Activated CD4-positive, alpha-beta T cell treated with anti-CD3 and anti-CD28 coated beads, Interleukin-2, amount 50 U/mL, for 1 hour (primary cell): ENCODE measurements at regions not wholly inside any gene's neighbourhood (a gene's known extent, or its start where the extent isn't known, plus 50 kb on each side); places are given as distances from the start of the nearest gene placed in this dataset.
"Not testable (repeated sequence)": the region's sequence is repeated elsewhere in the genome, so short reads cannot be mapped to it uniquely, and the experiment has no call there.

Experiments used
- DNase-seq: peaks from one replicate; pipeline ENCODE4 v3.0.0-alpha.2; 2020

GRCh38 chr19:27744926-27745768, 1467.8 kb downstream of the UQCRFS1 start:
- no peak for DNase-seq

- no peak for DNase-seq
These were observed 1470.9 kb downstream of the UQCRFS1 start for GRCh38 chr19:27742041-27742440.

DNA sequence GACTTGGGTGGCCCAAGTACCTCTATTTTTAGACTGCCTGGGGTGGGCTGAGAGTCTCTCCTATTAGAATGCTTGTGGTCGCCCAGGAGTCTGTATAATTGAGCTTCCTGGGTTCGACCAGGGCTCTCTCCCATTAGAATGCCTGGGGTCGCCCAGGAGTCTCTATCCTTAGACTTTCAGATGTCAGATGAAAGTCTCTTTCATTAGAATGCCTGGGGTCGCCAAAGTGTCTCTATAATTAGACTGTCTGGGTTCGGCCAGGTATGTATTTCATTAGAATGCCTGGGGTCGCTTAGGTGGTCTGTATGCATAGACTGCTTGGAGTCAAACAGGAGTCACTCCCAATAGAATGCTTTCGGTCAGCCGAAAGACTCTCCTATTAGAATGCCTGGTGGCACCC, 1471.7 kb downstream of the UQCRFS1 start:
- no peak for DNase-seq

DNA sequence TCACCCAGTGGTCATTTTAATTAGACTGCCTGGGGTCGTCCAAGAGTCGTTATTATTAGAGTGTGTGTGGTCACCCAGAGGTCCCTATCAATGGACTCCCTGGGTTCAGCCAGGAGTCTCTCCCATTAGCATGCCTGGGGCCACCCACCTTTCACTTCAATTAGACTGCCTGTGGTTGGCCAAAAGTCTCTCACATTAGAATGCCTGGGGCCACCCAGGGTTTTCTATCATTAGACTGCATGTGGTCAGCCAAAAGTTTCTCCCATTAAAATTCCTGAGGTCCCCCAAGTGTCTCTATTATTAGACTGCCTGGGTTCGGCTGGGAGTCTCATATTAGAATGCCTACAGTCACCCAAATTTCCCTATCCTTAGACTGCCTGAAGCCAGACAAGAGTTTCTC, 1472.6 kb downstream of the UQCRFS1 start:
- DNase-seq, result no peak

DNA sequence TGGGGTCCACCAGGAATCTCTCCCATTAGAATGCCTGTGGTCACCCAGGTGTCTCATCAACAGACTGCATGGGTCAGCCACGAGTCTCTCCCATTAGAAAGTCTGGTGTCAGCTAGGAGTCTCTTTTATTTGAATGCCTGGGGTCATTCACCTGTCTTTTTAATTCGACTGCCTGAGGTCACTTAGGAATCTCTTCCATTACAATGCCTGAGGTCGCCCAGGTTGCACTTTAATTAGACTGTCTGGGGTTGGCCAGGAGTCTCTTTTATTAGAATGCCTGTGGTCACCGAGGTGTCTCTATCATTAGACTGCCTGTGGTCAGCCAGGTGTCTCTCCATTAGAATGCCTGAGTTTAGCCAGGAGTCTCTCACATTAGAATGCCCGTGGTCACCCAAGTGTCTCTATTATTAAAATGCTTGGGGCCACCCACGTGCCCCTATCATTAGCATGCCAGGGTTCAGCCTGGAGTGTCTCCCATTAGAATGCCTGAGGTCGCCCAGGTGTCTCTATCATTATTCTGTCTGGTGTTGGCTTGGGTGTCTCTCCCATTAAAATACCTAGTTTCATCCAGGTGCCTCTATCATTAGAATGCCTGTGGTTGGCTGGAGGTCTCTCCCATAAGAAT, 1474.3 kb downstream of the UQCRFS1 start:
- DNase-seq, result no peak

GRCh38 chr19:27736225-27736624, 1476.7 kb downstream of the UQCRFS1 start:
- no peak for DNase-seq

DNA sequence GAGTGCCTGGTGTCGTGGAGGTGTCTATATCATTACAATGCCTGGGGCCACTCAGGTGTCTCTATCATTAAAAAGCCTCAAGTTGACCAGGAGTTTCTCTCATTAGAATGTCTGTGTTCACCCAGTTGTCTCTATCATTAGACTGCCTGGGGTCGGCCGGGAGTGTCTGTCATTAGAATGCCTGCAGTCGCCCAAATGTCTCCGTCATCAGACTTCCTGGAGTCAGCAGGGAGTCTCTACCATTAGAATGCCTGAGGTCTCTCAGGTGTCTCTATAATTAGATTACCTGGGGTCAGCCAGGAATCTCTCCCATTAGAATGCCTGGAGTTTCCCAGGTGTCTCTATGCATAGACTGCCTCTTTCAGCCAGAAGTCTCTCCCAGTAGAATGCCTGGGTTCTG, 1477.6 kb downstream of the UQCRFS1 start:
- DNase-seq, result no peak

DNA sequence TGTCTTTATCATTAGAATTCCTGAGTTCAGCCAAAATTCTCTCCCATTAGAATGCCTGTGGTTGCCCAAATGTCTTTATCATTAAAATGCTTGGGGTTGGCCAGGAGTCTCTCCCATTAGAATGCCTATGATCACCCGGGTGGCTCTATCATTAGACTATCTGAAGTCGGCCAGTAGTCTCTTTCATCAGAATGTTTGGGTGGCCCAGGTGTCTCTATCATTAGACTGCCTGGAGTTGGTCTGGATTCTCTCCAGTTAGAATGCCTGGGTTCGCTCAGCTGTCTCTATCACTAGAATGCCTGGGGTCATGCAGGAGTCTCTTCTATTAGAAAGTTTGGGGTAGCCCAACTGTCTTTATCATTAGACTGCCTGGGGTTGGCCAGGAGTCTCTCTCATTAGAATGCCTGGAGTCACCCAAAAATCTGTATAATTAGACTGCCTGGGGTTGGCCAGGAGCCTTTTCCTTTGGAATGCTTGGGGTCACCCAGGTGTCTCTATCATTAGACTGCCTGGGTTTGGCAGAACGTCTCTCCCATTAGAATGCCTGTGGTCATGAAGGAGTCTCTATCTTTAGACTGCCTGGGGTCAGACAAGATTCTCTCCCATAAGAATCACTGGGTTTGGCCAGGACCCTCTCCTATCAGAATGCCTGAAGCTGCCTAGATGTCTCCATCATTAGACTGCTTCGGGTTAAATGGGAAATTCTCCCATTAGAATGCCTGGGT, 1478.3 kb downstream of the UQCRFS1 start:
- no peak for DNase-seq

GRCh38 chr19:27733551-27734266, 1479.2 kb downstream of the UQCRFS1 start:
- no peak for DNase-seq

DNA sequence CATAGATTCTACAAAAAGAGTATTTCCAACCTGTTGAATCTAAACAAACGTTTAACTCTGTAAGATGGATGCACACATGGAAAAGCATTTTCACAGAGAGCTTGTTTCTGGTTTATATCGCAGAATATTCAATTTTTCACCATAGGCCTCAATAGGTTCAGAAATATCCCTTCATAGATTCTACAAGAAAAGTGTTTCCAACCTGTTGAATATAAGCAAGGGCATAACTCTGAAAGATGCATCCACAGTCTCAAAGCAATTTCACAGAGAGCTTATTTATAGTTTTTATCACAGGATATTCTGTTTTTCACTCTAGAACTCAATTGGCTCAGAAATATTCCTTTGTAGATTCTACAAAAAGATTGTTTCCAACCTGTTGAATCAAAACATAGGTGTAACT, 1483.6 kb downstream of the UQCRFS1 start:
- DNase-seq, result no peak

- no peak for DNase-seq
These were observed 1490.3 kb downstream of the UQCRFS1 start for GRCh38 chr19:27722625-27723024.

DNA sequence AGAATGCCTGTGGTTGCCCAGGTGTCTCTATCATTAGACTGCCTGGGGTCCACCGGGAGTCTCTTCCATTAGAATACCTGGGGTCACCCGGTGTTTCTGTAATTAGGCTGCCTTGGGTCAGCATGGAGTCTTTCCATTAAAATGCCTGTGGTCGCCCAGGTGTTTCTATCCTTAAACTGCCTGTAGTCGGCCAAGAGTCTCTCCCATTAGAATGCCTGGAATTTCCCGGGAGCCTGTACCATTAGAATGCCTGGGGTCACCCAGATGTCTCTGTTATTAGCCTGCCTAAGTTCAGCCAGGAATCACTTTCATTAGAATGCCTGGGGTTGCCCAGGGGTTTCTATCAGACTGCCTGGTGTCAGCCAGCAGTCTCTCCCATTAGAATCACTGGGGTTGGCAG, 1492.8 kb downstream of the UQCRFS1 start:
- DNase-seq, result no peak

DNA sequence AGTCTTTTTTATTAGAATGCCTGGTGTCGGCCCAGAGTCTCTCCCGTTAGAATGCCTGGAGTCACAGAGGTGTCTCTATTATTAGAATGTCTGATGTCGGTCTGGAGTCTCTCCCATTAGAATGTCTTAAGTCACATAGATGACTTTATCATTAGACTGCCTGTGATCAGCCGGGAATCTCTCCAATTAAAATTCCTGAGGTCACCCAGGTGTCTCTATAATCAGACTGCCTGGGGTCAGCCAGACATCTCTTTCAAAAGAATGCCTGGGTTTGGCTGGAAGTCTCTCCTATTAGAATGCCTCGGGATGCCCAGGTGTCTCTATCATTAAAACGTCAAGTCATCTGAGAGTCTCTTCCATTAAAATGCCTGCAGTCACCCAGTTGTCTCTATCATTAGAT, 1493.9 kb downstream of the UQCRFS1 start:
- DNase-seq, result no peak

GRCh38 chr19:27718234-27718633, 1494.7 kb downstream of the UQCRFS1 start:
- no peak for DNase-seq

DNA sequence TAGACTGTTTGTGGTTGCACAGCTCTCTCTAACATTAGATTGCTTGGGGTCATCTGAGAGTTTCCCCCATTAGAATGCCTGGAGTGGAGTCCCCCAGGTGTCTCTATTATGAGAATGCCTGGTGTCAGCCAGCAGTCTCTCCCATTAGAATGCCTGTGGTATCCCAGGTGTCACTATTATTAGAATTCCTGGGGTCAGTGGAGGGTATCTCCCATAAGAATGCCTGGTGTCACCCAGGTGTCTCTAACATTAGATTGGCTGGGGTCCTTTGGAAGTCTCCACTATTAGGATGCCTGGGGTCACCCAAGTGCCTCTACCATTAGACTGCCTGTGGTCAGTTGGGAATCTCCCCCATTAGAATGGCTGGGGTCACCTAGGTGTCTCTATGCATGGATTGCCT, 1495.1 kb downstream of the UQCRFS1 start:
- DNase-seq, result no peak

- DNase-seq, result no peak
These were observed 1496.0 kb downstream of the UQCRFS1 start for GRCh38 chr19:27716922-27717321.

- DNase-seq, result no peak
These were observed 1498.1 kb downstream of the UQCRFS1 start for GRCh38 chr19:27714857-27715256.

GRCh38 chr19:27709496-27709895, 1503.5 kb downstream of the UQCRFS1 start:
- no peak for DNase-seq

GRCh38 chr19:27708986-27709385, 1504.0 kb downstream of the UQCRFS1 start:
- not testable (repeated sequence) for DNase-seq

GRCh38 chr19:27707026-27707425, 1505.9 kb downstream of the UQCRFS1 start:
- DNase-seq, result not testable (repeated sequence)

DNA sequence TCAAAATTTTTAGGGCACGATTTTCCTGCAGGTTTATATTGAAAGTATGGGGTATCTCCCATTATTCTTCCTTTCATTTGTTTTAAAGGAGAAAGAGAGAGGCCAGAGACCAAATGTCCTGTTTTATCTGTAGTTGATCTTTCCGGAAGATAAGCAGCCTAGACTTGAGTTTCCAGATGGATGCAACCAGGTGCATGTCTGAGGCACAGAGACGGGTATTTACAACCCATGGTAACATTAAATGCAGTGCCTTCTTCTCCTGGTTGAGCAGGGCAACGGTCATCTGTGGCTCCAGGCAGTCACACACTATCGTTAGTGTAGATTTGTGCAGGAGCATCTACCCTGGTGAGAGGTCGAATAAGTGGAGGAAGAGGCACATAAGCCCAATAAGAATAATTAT, 1507.1 kb downstream of the UQCRFS1 start:
- DNase-seq, result no peak

- DNase-seq, result no peak
These were observed 1518.4 kb downstream of the UQCRFS1 start for GRCh38 chr19:27694361-27695055.

DNA sequence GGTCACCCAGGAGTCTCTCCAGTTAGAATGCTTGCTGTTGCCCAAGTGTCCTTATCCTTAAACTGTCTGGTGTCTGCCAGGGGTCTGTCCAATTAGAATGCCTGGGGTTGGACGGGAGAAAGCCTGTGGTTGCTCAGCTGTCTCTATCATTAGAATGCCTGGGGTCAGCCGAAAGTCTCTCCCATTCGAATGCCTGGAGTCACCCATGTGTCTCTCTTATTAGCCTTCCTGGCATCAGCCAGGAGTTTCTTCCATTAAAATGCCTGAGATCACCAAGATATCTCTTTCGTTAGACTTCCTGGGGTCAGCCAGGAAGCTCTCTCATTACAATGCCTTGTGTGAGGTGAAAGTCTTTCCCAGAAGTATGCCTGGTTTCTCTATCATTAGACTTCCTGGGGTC, 1521.0 kb downstream of the UQCRFS1 start:
- DNase-seq, result no peak
